ENCODE measurements at regions not wholly inside any gene's neighbourhood (a gene's known extent, or its start where the extent isn't known, plus 50 kb on each side); places are given as distances from the start of the nearest gene placed in this dataset.

- DNase-seq (ENCODE audit: low spot score) = no peak
Measured at GRCh38 chr18:70499218-70499691, 210.4 kb downstream of the SOCS6 start.

- DNase-seq (ENCODE audit: low spot score) = no peak
Measured at GRCh38 chr18:70496353-70497294, 207.8 kb downstream of the SOCS6 start.

- no peak for DNase-seq (ENCODE audit: low spot score)
Measured at GRCh38 chr18:70494524-70494923, 205.7 kb downstream of the SOCS6 start.

GRCh38 chr18:70493461-70493860 is 204.6 kb downstream of the SOCS6 start:
- no peak for DNase-seq (ENCODE audit: low spot score)

- peak; percentile 85 for DNase-seq (ENCODE audit: low spot score)
Measured at GRCh38 chr18:70491734-70492348, 203.0 kb downstream of the SOCS6 start.

- DNase-seq (ENCODE audit: low spot score) = peak; percentile 77
Measured at GRCh38 chr18:70489986-70490933, 201.4 kb downstream of the SOCS6 start.

- DNase-seq (ENCODE audit: low spot score) = no peak
Measured at GRCh38 chr18:70489571-70489970, 200.7 kb downstream of the SOCS6 start.

- DNase-seq (ENCODE audit: low spot score) = peak; percentile 56
Measured at GRCh38 chr18:70469916-70470315, 181.1 kb downstream of the SOCS6 start.

- DNase-seq (ENCODE audit: low spot score) = peak; percentile 89
Measured at GRCh38 chr18:70468861-70469547, 180.2 kb downstream of the SOCS6 start.

- DNase-seq (ENCODE audit: low spot score) = peak; percentile 92
Measured at GRCh38 chr18:70464343-70465114, 175.7 kb downstream of the SOCS6 start.

- DNase-seq (ENCODE audit: low spot score) = peak; percentile 20
Measured at GRCh38 chr18:70463085-70463484, 174.2 kb downstream of the SOCS6 start.

- no peak for DNase-seq (ENCODE audit: low spot score)
Measured at GRCh38 chr18:70462078-70462439, 173.2 kb downstream of the SOCS6 start.

- no peak for DNase-seq (ENCODE audit: low spot score)
Measured at GRCh38 chr18:70461323-70462077, 172.7 kb downstream of the SOCS6 start.

GRCh38 chr18:70459731-70460130 is 170.9 kb downstream of the SOCS6 start:
- DNase-seq (ENCODE audit: low spot score) = no peak

GRCh38 chr18:70459251-70459650 is 170.4 kb downstream of the SOCS6 start:
- DNase-seq (ENCODE audit: low spot score) = no peak

- no peak for DNase-seq (ENCODE audit: low spot score)
Measured at GRCh38 chr18:70457788-70458187, 168.9 kb downstream of the SOCS6 start.

GRCh38 chr18:70457223-70457622 is 168.4 kb downstream of the SOCS6 start:
- no peak for DNase-seq (ENCODE audit: low spot score)

GRCh38 chr18:70456376-70456775 is 167.5 kb downstream of the SOCS6 start:
- DNase-seq (ENCODE audit: low spot score) = no peak

GRCh38 chr18:70455731-70456130 is 166.9 kb downstream of the SOCS6 start:
- no peak for DNase-seq (ENCODE audit: low spot score)

All from Ammon's horn (tissue), 1 donor.